ENCODE measurements at regions not wholly inside any gene's neighbourhood (a gene's known extent, or its start where the extent isn't known, plus 50 kb on each side); places are given as distances from the start of the nearest gene placed in this dataset.

DNA sequence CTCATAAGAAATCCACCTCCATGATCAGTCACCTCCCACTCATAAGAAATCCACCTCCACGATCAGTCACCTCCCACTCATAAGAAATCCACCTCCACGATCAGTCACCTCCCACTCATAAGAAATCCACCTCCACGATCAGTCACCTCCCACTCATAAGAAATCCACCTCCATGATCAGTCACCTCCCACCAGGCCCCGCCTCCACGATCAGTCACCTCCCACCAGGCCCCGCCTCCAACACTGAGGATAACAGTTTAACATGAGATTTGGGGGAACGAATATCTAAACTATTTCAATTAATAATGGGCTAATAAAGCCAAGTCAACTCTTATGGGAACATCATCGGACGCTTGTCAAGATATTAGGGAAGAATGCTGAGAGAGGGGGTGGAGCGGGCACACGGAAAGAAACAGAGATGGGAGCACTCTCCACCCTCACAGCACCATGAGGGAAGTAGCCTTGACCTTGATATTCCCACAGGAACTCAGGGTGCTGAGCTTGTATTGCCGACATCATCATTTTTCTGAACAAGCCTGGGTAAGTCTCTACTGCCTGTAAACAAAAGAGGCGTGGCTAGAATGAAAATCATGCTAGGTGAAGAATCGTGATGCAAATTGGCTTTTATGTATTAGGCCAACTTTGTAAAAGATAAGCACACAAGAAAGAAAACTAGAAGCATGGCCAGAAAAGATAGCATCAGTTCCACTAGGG lies 303.5 kb upstream of the KLF6 start:
- no peak for FAIRE-seq

DNA sequence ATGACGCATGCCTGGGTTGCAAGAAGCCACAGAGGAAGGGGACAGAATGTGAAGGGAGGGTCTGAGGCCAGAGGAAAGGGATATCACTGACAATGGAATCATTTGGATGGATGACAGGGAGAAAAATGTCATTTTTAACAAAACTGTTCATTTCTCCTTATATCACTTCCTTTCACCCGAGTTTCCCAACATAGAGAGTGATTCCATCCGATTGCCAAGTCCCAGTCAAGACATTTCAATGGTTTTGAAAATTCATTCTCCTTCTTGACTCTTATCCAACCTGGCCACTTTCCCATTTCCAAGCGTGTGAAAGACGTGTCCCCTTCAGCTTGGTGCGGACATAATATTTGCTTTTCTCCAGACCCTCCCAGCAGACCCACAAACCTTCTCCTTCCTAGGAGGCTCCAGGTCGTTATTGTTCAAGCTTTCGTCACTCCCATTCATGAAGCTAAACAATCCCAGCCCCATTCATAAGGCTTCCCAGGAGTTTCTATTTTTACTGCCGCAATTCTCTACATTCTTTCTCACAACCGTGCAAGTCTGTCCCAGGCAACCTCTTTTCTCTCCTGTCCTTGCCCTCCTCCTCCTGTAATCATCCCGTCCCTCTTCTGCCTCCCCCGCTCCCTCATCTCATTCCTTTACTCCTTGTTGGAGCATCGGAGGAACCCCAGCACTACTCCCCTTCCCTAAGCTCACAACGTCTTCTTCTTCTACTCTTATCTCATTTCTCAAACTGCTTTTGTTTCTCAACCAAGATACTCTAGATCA lies 301.3 kb upstream of the KLF6 start:
- FAIRE-seq, result no peak
- DNase-seq (ENCODE audit: low spot score), result no peak

More for the DNA sequence above, 303.5 kb upstream of the KLF6 start:
- DNase-seq (ENCODE audit: low spot score), result no peak

DNA sequence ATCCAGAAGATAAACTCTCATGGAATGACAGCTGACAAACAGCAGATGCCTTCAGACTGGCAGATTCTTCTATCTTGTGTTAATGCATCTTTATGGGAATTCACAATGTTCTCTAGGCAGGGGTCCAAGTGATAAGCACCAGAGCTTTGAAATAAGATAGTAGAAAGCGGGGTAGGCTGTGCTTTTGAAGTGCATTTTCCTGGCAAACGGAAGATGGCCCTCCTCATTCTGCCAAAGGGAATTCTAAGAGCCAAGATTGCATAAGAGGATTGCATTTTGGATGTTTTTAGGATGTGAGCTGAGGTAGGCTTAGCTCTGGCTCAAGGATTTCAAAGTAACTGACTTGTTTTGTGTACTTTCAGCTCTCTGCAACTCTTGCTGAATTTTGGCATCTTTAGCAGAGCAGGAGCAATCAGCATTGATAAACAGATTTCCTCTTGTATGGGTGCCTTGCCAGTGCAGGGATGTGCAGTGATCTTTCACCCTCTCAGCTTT lies 298.5 kb upstream of the KLF6 start:
- FAIRE-seq (no peak), DNase-seq (ENCODE audit: low spot score) (no peak)

DNA sequence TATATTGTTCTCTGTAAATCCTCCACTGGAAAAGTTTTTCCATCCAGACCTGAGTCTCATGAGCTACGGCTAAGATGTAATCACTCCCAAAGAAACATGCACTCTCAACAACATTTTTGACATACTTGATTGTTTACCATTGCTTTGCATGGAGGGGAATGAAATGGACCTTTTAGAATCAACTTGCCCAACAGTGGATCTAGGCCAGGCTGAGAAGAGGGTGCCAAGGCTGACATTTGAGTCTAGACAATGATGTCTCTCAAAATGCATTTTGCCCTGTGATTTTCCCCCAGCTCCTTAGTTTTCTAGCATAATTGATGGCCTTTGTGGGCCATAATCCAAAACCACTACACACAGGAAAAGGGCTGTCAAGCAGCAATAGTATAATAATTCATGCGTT lies 297.9 kb upstream of the KLF6 start:
- DNase-seq (ENCODE audit: low spot score) (no peak), FAIRE-seq (no peak)

DNA sequence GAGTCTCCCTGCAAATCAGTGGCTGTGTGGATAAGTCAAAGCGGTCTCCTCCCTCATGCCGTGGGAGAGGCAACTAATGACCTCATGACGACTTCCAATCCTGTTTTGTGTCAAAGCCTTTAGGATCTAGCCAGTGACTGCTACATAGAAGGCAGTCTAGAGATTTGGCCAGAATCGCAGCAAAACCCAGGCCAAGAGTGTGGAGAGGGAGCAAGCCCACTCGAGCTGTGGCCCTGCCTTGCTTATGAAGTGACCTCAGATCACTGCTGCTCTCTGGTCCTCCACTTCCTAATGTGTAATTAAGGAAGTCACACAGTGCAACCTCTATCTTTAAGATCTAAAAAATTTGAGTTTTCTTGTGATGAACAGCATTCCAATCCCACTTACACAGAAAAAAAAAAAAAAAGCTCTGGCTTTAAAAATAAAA lies 296.7 kb upstream of the KLF6 start:
- DNase-seq (ENCODE audit: low spot score) (no peak), FAIRE-seq (no peak)

DNA sequence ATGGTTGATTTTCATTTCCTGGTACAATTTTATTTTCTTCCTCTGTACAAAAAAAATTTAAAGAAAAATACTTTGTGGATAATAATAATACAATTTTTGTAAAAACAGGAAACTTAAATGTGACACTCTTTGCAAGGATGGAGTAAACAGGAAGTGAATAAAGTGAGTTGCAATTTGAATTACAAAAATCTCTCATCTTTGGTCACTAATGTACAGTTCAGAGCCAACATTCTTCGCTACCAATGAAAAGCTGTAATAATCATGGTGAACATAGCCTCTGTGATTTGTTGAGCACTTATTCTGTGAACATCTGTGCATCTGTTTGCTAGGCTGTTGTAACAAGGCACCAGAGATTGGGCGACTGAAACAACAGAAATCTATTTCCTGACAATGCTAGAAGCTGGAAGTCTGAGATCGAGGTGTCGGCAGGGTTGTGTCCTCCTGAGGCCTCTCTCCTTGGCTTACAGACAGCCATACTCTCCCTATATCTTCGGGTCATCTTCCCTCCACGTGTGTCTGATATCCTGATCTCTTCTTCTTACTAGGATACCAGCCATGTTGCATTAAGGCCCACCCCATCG lies 295.3 kb upstream of the KLF6 start:
- DNase-seq (ENCODE audit: low spot score) (no peak), FAIRE-seq (no peak)

DNA sequence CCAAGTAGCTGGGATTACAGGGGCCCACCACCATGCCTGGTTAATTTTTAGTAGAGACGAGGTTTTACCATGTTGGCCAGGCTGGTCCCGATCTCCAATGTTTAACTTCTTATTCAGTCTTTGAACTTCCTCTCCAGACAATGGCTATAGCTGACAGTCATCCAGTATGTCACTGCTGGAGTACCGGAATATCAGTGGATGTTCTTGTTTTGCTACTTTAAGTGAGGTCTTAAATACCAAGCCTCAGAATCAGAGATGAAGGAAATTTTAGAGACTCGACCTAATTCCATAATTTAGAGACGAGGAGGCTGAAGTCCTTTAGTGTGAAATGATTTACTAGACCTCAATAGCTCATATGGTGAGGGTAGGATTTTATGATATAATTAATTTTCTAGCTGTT lies 294.8 kb upstream of the KLF6 start:
- no peak for FAIRE-seq
- DNase-seq (ENCODE audit: low spot score), result no peak

DNA sequence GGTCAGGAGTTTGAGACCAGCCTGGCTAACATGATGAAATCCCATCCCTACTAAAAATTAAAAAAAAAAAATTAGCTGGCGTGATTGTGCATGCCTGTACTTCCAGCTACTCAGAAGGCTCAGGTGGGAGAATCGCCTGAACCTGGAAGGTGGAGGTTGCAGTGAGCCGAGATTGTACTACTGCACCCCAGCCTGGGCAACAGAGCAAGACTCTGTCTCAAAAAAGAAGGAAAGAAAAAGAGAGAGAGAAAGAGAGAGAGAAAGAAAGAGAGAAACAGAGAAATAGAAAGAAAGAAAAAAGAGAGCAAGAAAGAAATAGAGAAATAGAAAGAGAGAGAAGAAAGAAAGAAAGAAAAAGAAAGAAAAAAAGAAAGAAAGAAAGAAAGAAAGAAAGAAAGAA lies 292.8 kb upstream of the KLF6 start:
- FAIRE-seq (no peak), DNase-seq (ENCODE audit: low spot score) (no peak)

DNA sequence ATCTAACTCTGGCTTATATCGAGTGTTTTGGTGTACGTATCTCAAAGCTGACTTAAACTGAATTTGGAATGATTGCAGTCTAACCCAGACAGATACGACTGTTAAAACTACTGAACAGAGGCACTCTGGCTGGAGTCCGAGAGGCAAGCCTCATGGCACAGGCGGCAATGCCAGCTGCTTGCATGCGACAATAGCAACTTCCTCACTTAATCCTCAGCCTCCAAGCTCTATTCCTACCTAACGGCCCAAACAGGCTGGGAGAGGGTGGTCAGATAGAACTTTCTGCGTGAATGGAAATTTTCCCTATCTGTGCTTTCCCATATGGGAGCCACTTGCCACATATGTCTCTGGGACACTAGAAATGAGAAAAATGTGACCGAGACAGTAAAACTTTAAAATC lies 292.0 kb upstream of the KLF6 start:
- DNase-seq (ENCODE audit: low spot score), result no peak
- no peak for FAIRE-seq

DNA sequence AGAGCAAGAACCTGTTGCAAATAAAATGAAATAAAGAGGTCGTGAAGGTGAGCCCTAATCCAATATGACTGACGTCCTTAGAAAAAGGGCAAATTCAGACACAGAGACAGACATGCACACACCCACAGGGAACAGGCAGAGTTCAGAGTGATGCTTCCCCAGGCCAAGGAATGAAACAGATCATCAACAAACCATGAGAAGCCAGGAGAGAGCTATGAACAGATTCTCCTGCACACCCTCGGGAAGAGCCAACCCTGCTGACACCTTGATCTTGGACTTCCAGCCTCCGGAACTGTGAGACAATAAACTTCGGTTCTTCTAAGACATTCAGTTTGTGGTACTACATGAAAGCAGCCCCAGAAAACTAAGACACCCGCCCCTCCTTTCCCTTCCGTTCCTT lies 290.4 kb upstream of the KLF6 start:
- FAIRE-seq, result no peak
- DNase-seq (ENCODE audit: low spot score), result no peak

DNA sequence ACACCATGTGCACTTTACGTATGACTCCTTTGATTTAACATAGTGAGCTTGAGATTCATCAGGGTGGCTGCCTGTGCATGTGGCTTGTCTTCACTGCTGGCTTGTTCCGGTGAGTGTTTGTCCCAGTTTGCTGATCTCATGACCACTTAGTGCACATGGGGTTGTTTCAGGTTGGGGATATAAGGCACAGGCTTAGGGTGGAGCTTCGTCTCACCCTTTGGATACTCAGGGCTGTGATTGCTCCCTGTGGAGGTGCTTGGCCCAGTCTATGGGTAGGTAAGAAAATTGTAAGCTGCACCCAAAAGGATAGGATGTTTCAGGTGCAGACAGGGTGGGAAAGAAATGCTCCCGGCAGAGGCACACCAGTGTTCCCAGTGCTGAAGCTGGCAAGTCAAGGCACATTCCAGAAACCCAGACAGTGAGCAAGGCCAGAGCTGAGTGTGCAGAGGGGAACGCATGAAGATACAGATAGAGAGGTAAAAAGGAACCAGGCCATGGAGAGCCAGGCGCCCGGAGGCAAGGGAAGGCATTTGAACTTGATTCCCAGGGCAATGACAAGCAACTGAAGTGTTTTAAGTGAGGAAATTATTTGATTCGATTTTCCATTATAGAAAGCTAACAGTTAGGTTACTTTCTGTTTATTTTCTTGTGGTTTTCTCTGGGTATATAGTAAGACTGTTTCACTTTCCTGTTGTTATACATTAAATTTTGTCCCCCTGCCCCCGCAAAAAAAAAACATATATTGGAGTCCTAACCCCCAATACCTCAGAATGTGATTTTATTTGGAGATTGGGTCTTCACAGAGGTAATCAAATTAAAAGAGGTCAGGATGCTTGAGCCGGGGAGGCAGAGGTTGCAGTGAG lies 289.8 kb upstream of the KLF6 start:
- no peak for DNase-seq (ENCODE audit: low spot score)
- FAIRE-seq, result no peak

DNA sequence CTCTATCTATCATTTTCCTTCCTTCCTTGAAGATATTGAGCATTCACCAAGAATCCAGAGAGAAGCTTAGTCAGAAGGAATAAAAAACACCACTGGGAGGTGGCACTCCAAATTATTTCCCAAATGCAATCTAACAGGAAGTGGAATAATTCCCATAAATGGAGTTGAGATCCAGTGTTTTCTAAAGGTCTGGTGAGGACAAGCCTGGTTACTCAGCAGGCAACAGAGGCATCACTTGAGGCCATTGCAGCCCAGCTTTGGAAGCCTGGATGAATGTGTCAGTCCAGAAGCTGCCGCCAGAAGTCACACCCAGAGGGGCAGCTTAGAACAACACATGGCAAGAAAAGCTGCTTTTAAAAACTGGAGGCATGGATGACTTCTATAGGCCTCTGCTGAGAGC lies 288.9 kb upstream of the KLF6 start:
- FAIRE-seq (no peak), DNase-seq (ENCODE audit: low spot score) (no peak)

DNA sequence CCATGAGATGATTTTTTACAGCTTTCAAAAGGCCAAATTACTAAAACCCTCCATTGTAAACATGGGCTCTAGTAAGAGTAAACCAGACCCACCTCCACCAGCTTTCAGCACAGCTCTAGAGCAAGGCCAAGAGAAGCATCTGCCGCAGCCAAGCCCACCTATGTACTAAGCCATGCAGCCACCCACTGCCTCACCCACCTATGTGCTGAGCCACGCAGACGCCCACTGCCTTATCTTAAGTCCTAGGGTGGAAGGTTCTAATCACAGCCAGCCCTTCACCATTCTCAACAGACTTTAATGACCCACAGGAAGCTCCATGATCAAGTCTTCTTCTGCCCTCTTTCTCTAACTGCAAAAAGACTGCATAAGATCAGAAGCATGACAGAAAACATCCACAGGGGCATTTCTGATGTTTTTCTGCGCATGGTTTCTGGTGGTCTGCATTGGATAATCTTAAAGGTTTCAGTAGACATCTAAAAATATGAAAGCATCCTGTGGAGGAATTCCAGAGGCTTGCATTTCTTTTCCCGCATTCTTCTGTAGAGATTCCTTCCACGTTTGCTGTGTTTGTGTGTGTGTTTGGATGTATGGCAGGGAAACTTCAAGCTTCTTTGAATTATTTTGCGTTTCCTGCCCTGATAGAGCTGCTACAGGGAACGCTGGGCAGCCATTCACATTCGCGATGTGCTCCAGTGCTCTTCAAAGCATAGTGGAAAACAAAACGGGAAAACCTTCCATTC lies 286.1 kb upstream of the KLF6 start:
- DNase-seq (ENCODE audit: low spot score) (no peak), FAIRE-seq (no peak)

DNA sequence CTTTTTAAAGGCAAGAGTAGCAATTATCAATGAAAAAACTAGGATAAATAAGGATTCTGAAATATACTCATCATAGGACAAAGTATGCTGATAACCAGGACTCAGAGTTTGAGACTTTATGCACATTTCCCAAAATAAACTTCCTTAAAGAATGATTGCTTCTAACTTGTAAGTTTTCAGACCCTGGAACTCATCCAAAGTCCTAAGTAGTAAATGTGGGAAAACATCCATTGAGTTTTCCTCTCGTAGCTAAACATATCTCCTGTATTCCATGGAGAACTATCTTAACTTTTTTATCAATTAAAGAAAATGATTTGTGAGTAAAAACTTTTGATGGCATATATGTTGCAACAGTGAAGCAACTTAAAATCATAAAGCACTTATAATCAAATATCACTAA lies 285.2 kb upstream of the KLF6 start:
- DNase-seq (ENCODE audit: low spot score) (no peak), FAIRE-seq (no peak)

DNA sequence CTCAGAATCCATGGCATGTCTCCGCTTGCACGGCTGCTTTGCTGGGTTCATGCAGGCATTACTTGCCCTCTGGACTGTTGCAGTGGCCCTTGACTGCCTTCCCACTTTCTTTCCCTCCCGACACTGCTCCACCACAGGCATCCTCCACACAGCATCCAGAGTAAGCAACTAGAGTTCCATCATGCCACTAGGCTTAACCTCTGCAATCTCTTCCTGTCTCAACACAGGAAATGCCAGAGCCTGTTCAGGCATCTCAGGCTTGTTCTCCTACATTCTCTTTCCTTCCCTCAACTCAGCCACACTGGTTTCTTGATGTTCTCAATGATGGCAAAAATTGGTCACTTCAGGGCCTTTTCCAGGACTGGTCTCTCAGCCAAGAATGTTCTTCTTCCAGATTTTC lies 284.5 kb upstream of the KLF6 start:
- no peak for FAIRE-seq
- DNase-seq (ENCODE audit: low spot score), result no peak

DNA sequence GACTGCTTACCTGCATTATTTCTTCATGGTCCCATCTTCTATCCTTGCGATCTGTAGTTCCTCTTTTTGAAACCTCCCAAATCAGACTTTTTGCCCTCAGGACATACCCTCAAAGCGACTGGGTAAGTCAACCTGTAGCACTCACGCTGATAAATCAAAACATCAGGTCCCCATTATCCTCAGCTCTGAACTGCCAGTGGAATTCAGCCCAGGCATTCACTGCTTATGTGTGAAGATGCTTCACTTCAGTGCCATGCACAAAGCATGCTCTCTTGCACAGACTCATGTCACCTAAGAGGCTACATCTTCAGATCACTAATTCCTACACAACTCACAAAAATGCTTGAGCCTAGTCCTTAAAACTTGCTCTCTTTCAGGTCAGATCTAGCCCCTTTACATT lies 283.6 kb upstream of the KLF6 start:
- DNase-seq (ENCODE audit: low spot score) (no peak), FAIRE-seq (no peak)

DNA sequence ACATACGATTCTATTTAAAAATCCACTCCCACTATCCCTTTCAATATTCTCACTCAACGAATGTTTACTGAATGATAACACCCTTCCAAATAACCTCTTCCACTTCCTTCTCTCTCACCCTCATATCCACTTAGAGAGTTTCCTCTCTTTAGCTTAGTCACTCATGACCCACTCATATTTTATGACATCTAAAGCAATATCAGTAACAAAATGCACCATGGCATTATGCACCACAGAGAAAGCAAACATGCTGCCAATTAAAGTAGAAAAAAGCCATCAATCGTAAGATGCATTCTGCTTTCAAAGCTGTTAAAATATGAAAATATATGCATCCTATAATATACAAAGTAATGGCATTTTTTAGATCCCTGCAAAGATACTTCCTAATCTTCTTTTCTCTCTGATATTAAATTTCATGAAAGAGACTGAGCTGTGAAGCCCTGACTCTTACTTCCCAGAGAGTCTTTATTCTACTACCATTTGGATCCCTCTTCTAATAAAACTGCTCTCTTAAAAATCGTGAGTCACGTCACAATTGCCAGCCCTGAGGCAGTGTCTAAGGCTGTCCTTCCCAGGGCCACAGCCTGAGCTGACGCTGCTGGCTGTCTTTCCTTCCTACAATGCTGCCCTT lies 283.0 kb upstream of the KLF6 start:
- no peak for FAIRE-seq
- DNase-seq (ENCODE audit: low spot score), result no peak

DNA sequence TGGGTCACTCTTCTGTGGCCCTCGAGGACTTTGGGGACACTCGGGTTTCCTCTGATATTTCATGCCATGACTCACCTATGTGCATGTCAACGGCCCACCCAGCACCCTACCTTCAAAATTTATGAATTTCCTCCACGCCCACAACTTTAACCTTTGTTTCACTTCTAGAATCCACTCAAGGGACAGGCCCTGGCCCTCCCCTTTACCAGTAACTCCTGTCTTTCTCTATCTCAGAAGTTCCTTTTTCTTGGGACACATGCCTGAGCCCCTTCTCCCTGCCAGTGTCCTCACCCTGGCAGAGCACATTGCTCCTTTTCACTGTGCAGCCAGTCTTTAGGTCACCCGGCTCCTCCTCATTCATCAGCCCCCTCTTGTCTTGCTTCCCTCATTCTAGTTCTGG lies 282.5 kb upstream of the KLF6 start:
- FAIRE-seq (no peak), DNase-seq (ENCODE audit: low spot score) (no peak)

DNA sequence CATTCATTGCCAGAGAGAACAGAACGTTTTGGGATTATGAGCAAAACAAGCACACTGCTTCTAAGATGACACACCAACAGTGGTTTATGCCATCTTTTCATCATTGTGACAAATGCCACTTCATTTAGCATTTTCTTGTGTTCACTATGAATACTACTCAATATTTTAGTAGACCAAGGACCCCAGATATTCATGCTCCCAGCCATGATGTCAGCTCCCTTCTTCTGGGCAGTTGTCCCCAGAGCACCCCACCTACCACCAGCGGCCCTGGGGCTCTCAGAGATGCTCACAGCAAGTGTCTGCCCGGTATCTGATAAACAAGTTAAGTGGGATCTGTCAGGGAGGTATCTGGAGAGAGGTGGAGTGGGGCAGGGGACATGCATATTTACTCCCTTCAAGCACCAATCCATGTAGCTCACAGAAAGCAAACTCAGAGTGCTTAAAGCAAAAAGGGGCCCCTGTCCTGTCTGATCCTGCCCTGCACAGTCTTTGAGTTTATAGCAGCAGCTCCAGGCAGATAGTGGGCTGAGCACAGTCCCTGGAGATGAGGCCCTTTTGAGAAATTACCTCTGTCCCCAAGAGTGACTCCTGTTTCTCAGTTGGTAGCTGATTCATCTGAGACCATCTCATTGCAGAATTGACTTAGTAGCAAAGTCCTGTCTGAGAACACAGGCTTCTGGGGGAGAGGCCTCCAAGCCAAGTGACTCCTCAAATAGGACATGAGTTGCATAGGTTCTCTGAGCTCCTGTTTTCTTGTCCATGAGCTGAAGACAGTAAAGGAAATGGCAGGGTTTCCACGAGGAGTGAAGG lies 281.8 kb upstream of the KLF6 start:
- DNase-seq (ENCODE audit: low spot score) (no peak), FAIRE-seq (no peak)

DNA sequence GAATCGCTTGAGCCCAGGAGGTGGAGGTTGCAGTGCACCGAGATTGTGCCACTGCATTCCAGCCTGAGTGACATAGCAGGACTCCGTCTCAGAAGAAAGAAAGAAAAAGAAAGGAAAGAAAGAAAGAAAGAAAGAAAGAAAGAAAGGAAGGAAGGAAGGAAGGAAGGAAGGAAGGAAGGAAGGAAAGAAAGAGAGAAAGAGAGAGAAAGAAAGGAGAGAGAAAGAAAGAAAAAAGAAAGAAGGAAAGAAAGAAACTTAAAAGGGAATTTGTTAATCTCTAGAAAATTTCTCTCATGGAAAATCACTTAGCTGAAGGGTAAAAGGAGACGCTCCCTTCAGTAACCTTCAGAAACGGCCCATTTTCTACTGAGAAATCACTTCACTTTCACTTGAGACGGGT lies 279.5 kb upstream of the KLF6 start:
- FAIRE-seq, result no peak
- no peak for DNase-seq (ENCODE audit: low spot score)
